Neural progenitor cell (in vitro differentiated cells): ENCODE measurements at regions not wholly inside any gene's neighbourhood (a gene's known extent, or its start where the extent isn't known, plus 50 kb on each side); places are given as distances from the start of the nearest gene placed in this dataset.

Experiments used
- DNase-seq: peaks from one replicate; pipeline ENCODE4 v3.0.0-alpha.2; 2016; ENCODE audit warnings: low spot score
- H2AFZ ChIP-seq: fragments of 200-600 bp; sonication (generic); replicated peaks from 2 replicates; pipeline ENCODE4 v1.6.1; 2016; ENCODE audit warnings: antibody characterized with exemption
- H3F3A ChIP-seq: fragments of 200-600 bp; sonication (generic); 2 replicates; pipeline ENCODE4 v1.6.1; 2016; ENCODE audit warnings: antibody characterized with exemption, low read depth
- H3K27ac ChIP-seq: fragments of 200-600 bp; sonication (generic); 2 replicates; pipeline ENCODE4 v1.5.1; 2016; ENCODE audit warnings: mild to moderate bottlenecking
- H3K27me3 ChIP-seq: fragments of 200-600 bp; sonication (generic); 2 replicates; pipeline ENCODE4 v1.6.1; 2016; ENCODE audit warnings: mild to moderate bottlenecking, moderate library complexity
- H3K36me3 ChIP-seq: fragments of 200-600 bp; sonication (generic); 2 replicates; pipeline ENCODE4 v1.5.1; 2016
- H3K4me1 ChIP-seq: fragments of 200-600 bp; sonication (generic); 2 replicates; pipeline ENCODE4 v1.6.1; 2016; ENCODE audit warnings: mixed run types
- H3K4me2 ChIP-seq: fragments of 200-600 bp; sonication (generic); 2 replicates; pipeline ENCODE4 v1.6.1; 2016
- H3K4me3 ChIP-seq: fragments of 200-600 bp; sonication (generic); 2 replicates; pipeline ENCODE4 v1.5.1; 2016
- H3K79me2 ChIP-seq: fragments of 200-600 bp; sonication (generic); 2 replicates; pipeline ENCODE4 v1.6.1; 2016; ENCODE audit warnings: low read depth
- H3K9ac ChIP-seq: fragments of 200-600 bp; sonication (generic); 2 replicates; pipeline ENCODE4 v1.6.1; 2016
- H3K9me3 ChIP-seq: fragments of 200-600 bp; sonication (generic); 2 replicates; pipeline ENCODE4 v1.5.1; 2016; ENCODE audit warnings: low read depth
- H4K20me1 ChIP-seq: fragments of 200-600 bp; sonication (generic); 2 replicates; pipeline ENCODE4 v1.6.1; 2016; ENCODE audit warnings: low read depth
- H3K27ac Mint-ChIP-seq: 3 replicates; pipeline ENCODE4 v1.8.0; 2021; ENCODE audit warnings: mixed read lengths
- H3K27me3 Mint-ChIP-seq: 2 replicates; pipeline ENCODE4 v1.8.0; 2022; ENCODE audit warnings: low read depth, mild to moderate bottlenecking, inconsistent platforms, moderate library complexity, mixed read lengths; ENCODE audit not compliant: insufficient read depth
- H3K36me3 Mint-ChIP-seq: 3 replicates; pipeline ENCODE4 v1.8.0; 2021; ENCODE audit warnings: mixed read lengths
- H3K4me1 Mint-ChIP-seq: 3 replicates; pipeline ENCODE4 v1.8.0; 2021; ENCODE audit warnings: mixed read lengths
- H3K4me3 Mint-ChIP-seq: 3 replicates; pipeline ENCODE4 v1.8.0; 2021; ENCODE audit warnings: mild to moderate bottlenecking, moderate library complexity, mixed read lengths
- H3K9me3 Mint-ChIP-seq: 3 replicates; pipeline ENCODE4 v1.8.0; 2020; ENCODE audit warnings: mixed read lengths
- EZH2 ChIP-seq: fragments of 200-600 bp; sonication (generic); IDR thresholded peaks from 2 replicates; pipeline ENCODE4 v1.6.1; 2017; ENCODE audit warnings: antibody characterized with exemption, mild to moderate bottlenecking, moderate library complexity
- EZH2phosphoT487 ChIP-seq: fragments of 200-600 bp; sonication (generic); IDR thresholded peaks from 2 replicates; pipeline ENCODE4 v1.6.1; 2017; ENCODE audit warnings: antibody characterized with exemption
- TF ChIP-seq, protein P1 (sequence below): fragments of 200-600 bp; sonication (generic); IDR thresholded peaks from 2 replicates; pipeline ENCODE4 v1.5.1; 2017; ENCODE audit warnings: antibody characterized with exemption, mild to moderate bottlenecking

DNA sequence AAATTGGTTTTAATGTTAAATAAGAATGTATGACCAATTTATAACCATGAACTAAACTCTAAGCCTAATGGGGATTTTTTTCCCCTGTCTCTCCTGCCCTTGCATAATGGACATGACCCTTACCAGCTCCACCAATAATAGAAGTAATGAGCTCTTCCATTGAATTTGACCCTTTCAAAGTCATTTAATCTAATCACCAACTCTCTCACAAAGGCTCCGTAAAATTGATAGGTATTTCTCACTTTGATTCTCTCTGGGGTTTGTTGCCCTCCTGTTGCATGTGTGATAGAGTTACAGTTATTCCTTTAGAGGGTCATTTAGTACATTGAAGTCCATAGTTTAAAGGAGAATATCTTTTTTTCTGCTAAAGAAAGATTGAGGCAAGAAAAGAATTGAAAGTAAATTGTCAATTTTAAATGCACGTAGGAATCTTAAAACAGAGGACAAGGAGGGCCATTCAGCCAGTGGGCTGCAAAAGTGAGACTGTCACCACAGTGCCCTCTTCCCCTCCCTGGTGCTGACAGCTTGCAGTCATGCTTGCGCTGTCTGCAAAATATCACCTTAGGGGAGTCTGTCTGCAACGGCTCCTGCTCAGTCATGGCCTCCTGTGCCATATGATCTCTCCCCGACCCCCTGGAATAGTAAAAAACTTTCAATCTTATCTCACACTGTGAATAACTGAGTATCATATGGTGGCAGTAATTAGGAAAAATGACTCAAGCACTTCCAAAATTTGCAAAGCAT, 307.5 kb upstream of the GNPDA2 start:
- no peaks in the 10 kb centered on the region for H3K9me3 ChIP-seq
- H3F3A ChIP-seq = no peaks in the 10 kb centered on the region
- H3K4me3 ChIP-seq = no peak overlapping the region
- H3K4me3 Mint-ChIP-seq = peak overlapping the region; percentile 2
- H3K36me3 ChIP-seq = no peaks in the 10 kb centered on the region
- TF ChIP-seq, protein P1, sequence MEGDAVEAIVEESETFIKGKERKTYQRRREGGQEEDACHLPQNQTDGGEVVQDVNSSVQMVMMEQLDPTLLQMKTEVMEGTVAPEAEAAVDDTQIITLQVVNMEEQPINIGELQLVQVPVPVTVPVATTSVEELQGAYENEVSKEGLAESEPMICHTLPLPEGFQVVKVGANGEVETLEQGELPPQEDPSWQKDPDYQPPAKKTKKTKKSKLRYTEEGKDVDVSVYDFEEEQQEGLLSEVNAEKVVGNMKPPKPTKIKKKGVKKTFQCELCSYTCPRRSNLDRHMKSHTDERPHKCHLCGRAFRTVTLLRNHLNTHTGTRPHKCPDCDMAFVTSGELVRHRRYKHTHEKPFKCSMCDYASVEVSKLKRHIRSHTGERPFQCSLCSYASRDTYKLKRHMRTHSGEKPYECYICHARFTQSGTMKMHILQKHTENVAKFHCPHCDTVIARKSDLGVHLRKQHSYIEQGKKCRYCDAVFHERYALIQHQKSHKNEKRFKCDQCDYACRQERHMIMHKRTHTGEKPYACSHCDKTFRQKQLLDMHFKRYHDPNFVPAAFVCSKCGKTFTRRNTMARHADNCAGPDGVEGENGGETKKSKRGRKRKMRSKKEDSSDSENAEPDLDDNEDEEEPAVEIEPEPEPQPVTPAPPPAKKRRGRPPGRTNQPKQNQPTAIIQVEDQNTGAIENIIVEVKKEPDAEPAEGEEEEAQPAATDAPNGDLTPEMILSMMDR = no peak
- TF ChIP-seq EZH2 (no peak), EZH2phosphoT487 (no peak)
- no peaks in the 10 kb centered on the region for H3K79me2 ChIP-seq
- H2AFZ ChIP-seq = no peak overlapping the region
- H3K9me3 Mint-ChIP-seq = peaks cover 1% of the 10 kb centered on the region
- H3K27me3 Mint-ChIP-seq = peaks cover 9% of the 10 kb centered on the region
- H3K4me2 ChIP-seq = no peak overlapping the region
- no peak overlapping the region for H3K9ac ChIP-seq
- no peak for DNase-seq
- H3K4me1 Mint-ChIP-seq = peaks cover 36% of the 10 kb centered on the region
- no peaks in the 10 kb centered on the region for H4K20me1 ChIP-seq
- no peak overlapping the region for H3K27ac Mint-ChIP-seq
- H3K27ac ChIP-seq = no peak overlapping the region
- no peaks in the 10 kb centered on the region for H3K36me3 Mint-ChIP-seq
- no peaks in the 10 kb centered on the region for H3K27me3 ChIP-seq
- H3K4me1 ChIP-seq = peaks cover 11% of the 10 kb centered on the region

DNA sequence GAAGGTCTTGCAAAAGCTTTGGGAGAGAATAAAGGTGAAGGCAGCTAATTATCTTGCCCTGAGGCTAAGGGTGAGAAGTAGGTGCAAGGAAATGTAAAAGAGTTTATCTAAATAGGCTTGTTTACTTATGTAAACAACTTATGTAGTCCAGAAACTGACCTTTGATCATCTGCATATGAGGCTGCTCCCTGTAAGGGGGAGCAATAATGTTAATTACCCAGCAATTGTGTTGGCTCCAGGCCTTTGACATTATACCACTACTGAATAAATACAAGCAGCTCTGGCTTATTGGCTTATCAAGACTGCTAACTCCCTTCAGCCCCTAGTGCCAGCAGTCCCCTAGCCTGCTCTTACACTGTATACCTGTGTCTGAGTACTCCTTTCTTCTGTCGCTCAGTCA, 303.7 kb upstream of the GNPDA2 start:
- Histone ChIP-seq H3K4me3 (no peak overlapping the region), H3F3A (no peaks in the 10 kb centered on the region), H2AFZ (no peak overlapping the region), H3K36me3 (no peaks in the 10 kb centered on the region), H3K27me3 (no peaks in the 10 kb centered on the region), H4K20me1 (no peaks in the 10 kb centered on the region), H3K9me3 (no peaks in the 10 kb centered on the region), H3K79me2 (no peaks in the 10 kb centered on the region), H3K4me2 (no peak overlapping the region), H3K9ac (no peak overlapping the region), H3K27ac (no peak overlapping the region), H3K4me1 (no peaks in the 10 kb centered on the region)
- Mint-ChIP-seq H3K27ac (no peak overlapping the region), H3K27me3 (peaks cover 9% of the 10 kb centered on the region), H3K36me3 (no peaks in the 10 kb centered on the region), H3K9me3 (no peaks in the 10 kb centered on the region), H3K4me1 (peaks cover 16% of the 10 kb centered on the region), H3K4me3 (no peak overlapping the region)
- no peak for TF ChIP-seq EZH2
- TF ChIP-seq, protein P1 = no peak
- no peak for DNase-seq

DNA sequence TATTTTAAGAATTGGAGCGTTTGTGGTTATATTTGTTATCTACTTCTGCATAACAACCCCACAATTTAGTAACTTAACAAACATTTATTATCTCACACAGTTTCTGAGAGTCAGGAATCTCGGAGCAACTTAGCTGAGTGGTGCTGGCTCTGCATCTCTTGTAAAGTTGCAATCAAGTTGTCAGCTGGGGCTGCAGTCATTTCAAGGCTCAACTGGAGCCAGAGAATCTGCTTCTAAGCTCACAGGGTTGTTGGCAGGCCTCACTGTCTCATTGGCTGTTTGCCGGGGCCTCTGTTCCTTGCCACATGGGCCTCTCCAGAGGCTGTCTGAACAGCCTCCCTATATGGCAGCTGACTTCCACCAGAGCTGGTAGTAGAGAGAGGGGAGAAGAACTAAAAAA, 281.2 kb upstream of the GNPDA2 start:
- no peak overlapping the region for H3K27ac ChIP-seq
- no peak for TF ChIP-seq EZH2phosphoT487
- TF ChIP-seq, protein P1 = no peak
- TF ChIP-seq EZH2 = no peak
- no peaks in the 10 kb centered on the region for H3F3A ChIP-seq
- peaks cover 3% of the 10 kb centered on the region for H3K9me3 Mint-ChIP-seq
- no peak overlapping the region for H3K4me3 Mint-ChIP-seq
- H3K27ac Mint-ChIP-seq = no peak overlapping the region
- no peaks in the 10 kb centered on the region for H3K4me1 ChIP-seq
- no peak overlapping the region for H3K4me2 ChIP-seq
- H3K36me3 ChIP-seq = no peaks in the 10 kb centered on the region
- H3K9ac ChIP-seq = no peak overlapping the region
- H3K36me3 Mint-ChIP-seq = no peaks in the 10 kb centered on the region
- DNase-seq = no peak
- no peaks in the 10 kb centered on the region for H3K27me3 ChIP-seq
- H3K79me2 ChIP-seq = no peaks in the 10 kb centered on the region
- no peak overlapping the region for H2AFZ ChIP-seq
- no peaks in the 10 kb centered on the region for H3K27me3 Mint-ChIP-seq
- no peaks in the 10 kb centered on the region for H4K20me1 ChIP-seq
- no peak overlapping the region for H3K4me3 ChIP-seq
- peaks cover 14% of the 10 kb centered on the region for H3K4me1 Mint-ChIP-seq
- no peaks in the 10 kb centered on the region for H3K9me3 ChIP-seq
